MM.1S (cell line): ENCODE measurements at regions not wholly inside any gene's neighbourhood (a gene's known extent, or its start where the extent isn't known, plus 50 kb on each side); places are given as distances from the start of the nearest gene placed in this dataset.

ENCODE experiments used
- DNase-seq: peaks from one replicate; pipeline ENCODE4 v3.0.0-alpha.2; 2015
- H2AFZ ChIP-seq: fragments of 300-600 bp; sonication (generic); 2 replicates; pipeline ENCODE4 v1.6.0; 2016; ENCODE audit warnings: antibody characterized with exemption, low read length
- H3F3A ChIP-seq: fragments of 300-600 bp; sonication (generic); 2 replicates; pipeline ENCODE4 v1.6.1; 2016; ENCODE audit warnings: mild to moderate bottlenecking, antibody characterized with exemption, low read length, moderate library complexity, mixed read lengths; ENCODE audit not compliant: insufficient read depth
- H3K27ac ChIP-seq: fragments of 300-600 bp; sonication (generic); 2 replicates; pipeline ENCODE4 v1.5.1; 2016; ENCODE audit warnings: mild to moderate bottlenecking, low read length
- H3K27me3 ChIP-seq: fragments of 300-600 bp; sonication (generic); replicated peaks from 2 replicates; pipeline ENCODE4 v1.6.0; 2016; ENCODE audit warnings: low read length; ENCODE audit not compliant: insufficient read depth
- H3K36me3 ChIP-seq: fragments of 300-600 bp; sonication (generic); replicated peaks from 2 replicates; pipeline ENCODE4 v1.6.1; 2016; ENCODE audit warnings: mild to moderate bottlenecking, low read length, mixed read lengths; ENCODE audit not compliant: insufficient read depth
- H3K4me1 ChIP-seq: fragments of 300-600 bp; sonication (generic); 2 replicates; pipeline ENCODE4 v1.6.1; 2016; ENCODE audit warnings: low read length, mixed read lengths
- H3K4me2 ChIP-seq: fragments of 300-600 bp; sonication (generic); 2 replicates; pipeline ENCODE4 v1.6.0; 2016; ENCODE audit warnings: low read depth, low read length
- H3K4me3 ChIP-seq: fragments of 300-600 bp; sonication (generic); 2 replicates; pipeline ENCODE4 v1.5.1; 2016; ENCODE audit warnings: low read length, mixed read lengths
- H3K79me2 ChIP-seq: fragments of 300-600 bp; sonication (generic); 2 replicates; pipeline ENCODE4 v1.6.1; 2016; ENCODE audit warnings: mixed run types, low read length, mixed read lengths
- H3K9ac ChIP-seq: fragments of 300-600 bp; sonication (generic); 2 replicates; pipeline ENCODE4 v1.6.1; 2016; ENCODE audit warnings: low read length, mixed read lengths
- H3K9me2 ChIP-seq: fragments of 300-600 bp; sonication (generic); replicated peaks from 2 replicates; pipeline ENCODE4 v1.6.1; 2016; ENCODE audit warnings: mild to moderate bottlenecking, low read length, mixed read lengths; ENCODE audit not compliant: insufficient read depth
- H3K9me3 ChIP-seq: fragments of 300-600 bp; sonication (generic); replicated peaks from 2 replicates; pipeline ENCODE4 v1.6.1; 2016; ENCODE audit warnings: mild to moderate bottlenecking, low read length, mixed read lengths; ENCODE audit not compliant: insufficient read depth
- H4K20me1 ChIP-seq: fragments of 300-600 bp; sonication (generic); 2 replicates; pipeline ENCODE4 v1.6.1; 2016; ENCODE audit warnings: mild to moderate bottlenecking, low read length, moderate library complexity, mixed read lengths; ENCODE audit not compliant: insufficient read depth
- CTCF ChIP-seq: fragments of 300-600 bp; sonication (generic); IDR thresholded peaks from 2 replicates; pipeline ENCODE4 v1.5.1; 2016; ENCODE audit warnings: antibody characterized with exemption, low read length, mixed read lengths
- EZH2 ChIP-seq: fragments of 300-600 bp; sonication (generic); optimal IDR thresholded peaks from 2 replicates; pipeline ENCODE3; 2017; ENCODE audit warnings: low read depth, mild to moderate bottlenecking, antibody characterized with exemption, low read length, mixed read lengths
- EZH2phosphoT487 ChIP-seq: fragments of 300-600 bp; sonication (generic); IDR thresholded peaks from 2 replicates; pipeline ENCODE4 v1.6.1; 2018; ENCODE audit warnings: antibody characterized with exemption, low read length

DNA sequence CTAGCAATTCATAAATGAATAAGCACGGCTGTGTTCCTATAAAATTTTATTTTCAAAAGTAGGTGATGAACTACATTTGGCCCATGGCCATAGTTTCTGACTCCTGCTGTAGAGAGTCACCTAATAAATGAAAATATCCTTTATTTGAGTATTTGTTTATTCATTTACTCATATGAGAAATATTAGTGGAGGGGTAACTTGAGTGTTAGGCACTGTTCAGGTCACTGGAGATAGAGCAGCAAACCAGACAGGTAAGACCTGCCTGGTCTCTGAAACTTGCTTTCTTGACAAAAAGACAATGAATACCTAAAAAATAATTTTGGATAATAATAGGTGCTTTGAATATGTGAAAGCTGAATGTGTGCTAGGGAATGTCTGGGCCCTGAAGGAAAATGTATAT, 68.8 kb downstream of the YIPF5 start:
- Histone ChIP-seq H3K9me3 (no peaks in the 10 kb centered on the region), H3K4me2 (no peak overlapping the region), H3K27me3 (no peaks in the 10 kb centered on the region), H3K9me2 (no peaks in the 10 kb centered on the region), H3K4me3 (no peak overlapping the region), H3K9ac (no peak overlapping the region), H2AFZ (no peak overlapping the region), H3K79me2 (no peaks in the 10 kb centered on the region), H3F3A (no peaks in the 10 kb centered on the region), H3K36me3 (no peaks in the 10 kb centered on the region), H3K27ac (no peak overlapping the region), H4K20me1 (no peaks in the 10 kb centered on the region), H3K4me1 (no peaks in the 10 kb centered on the region)
- no peak for DNase-seq
- TF ChIP-seq EZH2 (no peak), EZH2phosphoT487 (no peak), CTCF (no peak)

- Histone ChIP-seq H3K27me3 (no peaks in the 10 kb centered on the region), H3K9me2 (no peaks in the 10 kb centered on the region), H3F3A (no peaks in the 10 kb centered on the region), H4K20me1 (no peaks in the 10 kb centered on the region), H3K9ac (no peak overlapping the region), H3K4me3 (no peak overlapping the region), H2AFZ (no peak overlapping the region), H3K27ac (no peak overlapping the region), H3K4me2 (no peak overlapping the region), H3K79me2 (no peaks in the 10 kb centered on the region), H3K36me3 (no peaks in the 10 kb centered on the region), H3K4me1 (no peaks in the 10 kb centered on the region), H3K9me3 (no peaks in the 10 kb centered on the region)
- no peak for DNase-seq
- TF ChIP-seq EZH2 (no peak), CTCF (no peak), EZH2phosphoT487 (no peak)
Observed at GRCh38 chr5:144102361-144102760, 68.1 kb downstream of the YIPF5 start.

GRCh38 chr5:144102979-144103378, 67.5 kb downstream of the YIPF5 start:
- H3K9me3 ChIP-seq = no peaks in the 10 kb centered on the region
- no peak overlapping the region for H2AFZ ChIP-seq
- H3K9me2 ChIP-seq = no peaks in the 10 kb centered on the region
- no peak overlapping the region for H3K27ac ChIP-seq
- H3K4me2 ChIP-seq = no peak overlapping the region
- no peaks in the 10 kb centered on the region for H3F3A ChIP-seq
- TF ChIP-seq EZH2 (no peak), EZH2phosphoT487 (no peak), CTCF (no peak)
- H3K4me3 ChIP-seq = no peak overlapping the region
- DNase-seq = no peak
- H4K20me1 ChIP-seq = no peaks in the 10 kb centered on the region
- H3K79me2 ChIP-seq = no peaks in the 10 kb centered on the region
- H3K4me1 ChIP-seq = no peaks in the 10 kb centered on the region
- H3K36me3 ChIP-seq = no peaks in the 10 kb centered on the region
- H3K27me3 ChIP-seq = no peaks in the 10 kb centered on the region
- no peak overlapping the region for H3K9ac ChIP-seq
